ENCODE measurements at regions not wholly inside any gene's neighbourhood (a gene's known extent, or its start where the extent isn't known, plus 50 kb on each side); places are given as distances from the start of the nearest gene placed in this dataset.
A peak's percentile ranks its signal among the peaks of the same experiment; 100 is the strongest.

DNA sequence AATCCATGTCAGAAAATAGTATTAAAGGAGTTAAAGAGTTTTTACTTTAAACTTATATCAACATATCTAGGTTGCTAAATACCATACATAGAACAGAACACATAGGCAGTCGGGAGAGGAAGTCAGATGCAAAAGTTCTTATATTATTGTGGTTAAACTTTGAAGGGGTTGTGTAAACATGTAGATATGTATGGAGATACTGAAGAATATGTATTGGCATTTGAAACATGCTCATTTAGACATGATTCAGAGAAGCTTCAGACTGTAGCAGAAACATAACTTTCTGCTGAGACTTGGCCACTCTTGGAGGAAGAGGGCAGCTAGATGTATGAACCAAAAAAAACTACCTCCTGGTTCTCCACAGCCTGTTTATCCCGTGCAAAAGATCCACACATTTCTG lies 103.5 kb upstream of the FERD3L start:
- H2AFZ ChIP-seq (ENCODE audit: low read depth, low read length) = no peak overlapping the region
- H3K4me1 ChIP-seq (ENCODE audit: insufficient read depth, low read length) = peaks cover 9% of the 10 kb centered on the region
- TF ChIP-seq, protein P1, sequence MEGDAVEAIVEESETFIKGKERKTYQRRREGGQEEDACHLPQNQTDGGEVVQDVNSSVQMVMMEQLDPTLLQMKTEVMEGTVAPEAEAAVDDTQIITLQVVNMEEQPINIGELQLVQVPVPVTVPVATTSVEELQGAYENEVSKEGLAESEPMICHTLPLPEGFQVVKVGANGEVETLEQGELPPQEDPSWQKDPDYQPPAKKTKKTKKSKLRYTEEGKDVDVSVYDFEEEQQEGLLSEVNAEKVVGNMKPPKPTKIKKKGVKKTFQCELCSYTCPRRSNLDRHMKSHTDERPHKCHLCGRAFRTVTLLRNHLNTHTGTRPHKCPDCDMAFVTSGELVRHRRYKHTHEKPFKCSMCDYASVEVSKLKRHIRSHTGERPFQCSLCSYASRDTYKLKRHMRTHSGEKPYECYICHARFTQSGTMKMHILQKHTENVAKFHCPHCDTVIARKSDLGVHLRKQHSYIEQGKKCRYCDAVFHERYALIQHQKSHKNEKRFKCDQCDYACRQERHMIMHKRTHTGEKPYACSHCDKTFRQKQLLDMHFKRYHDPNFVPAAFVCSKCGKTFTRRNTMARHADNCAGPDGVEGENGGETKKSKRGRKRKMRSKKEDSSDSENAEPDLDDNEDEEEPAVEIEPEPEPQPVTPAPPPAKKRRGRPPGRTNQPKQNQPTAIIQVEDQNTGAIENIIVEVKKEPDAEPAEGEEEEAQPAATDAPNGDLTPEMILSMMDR (IDR thresholded peaks at IDR 0.05; ENCODE audit: insufficient read depth, low read depth, low read length) = no peak
- TF ChIP-seq EZH2 (IDR thresholded peaks at IDR 0.05; ENCODE audit: insufficient read depth, low read length) = no peak
- H3K27me3 ChIP-seq (ENCODE audit: insufficient read depth, low read length) = no peaks in the 10 kb centered on the region
- no peak overlapping the region for H3K9ac ChIP-seq (ENCODE audit: low read length)
- H3K4me3 ChIP-seq (ENCODE audit: insufficient read depth, low read depth, low read length) = no peak overlapping the region
- no peak overlapping the region for H3K27ac ChIP-seq (ENCODE audit: low read depth, low read length)
- DNase-seq (ENCODE audit: low read depth) = peak; percentile 41
- H3K4me3 Mint-ChIP-seq (ENCODE audit: unreplicated experiment) = no peak overlapping the region
- FAIRE-seq = peak; percentile 39
- H3K36me3 ChIP-seq (ENCODE audit: insufficient read depth, low read length) = no peaks in the 10 kb centered on the region
- H3K79me2 ChIP-seq (ENCODE audit: insufficient read depth, low read length) = no peaks in the 10 kb centered on the region
- peak overlapping the region; percentile 92 for H3K27ac Mint-ChIP-seq (ENCODE audit: unreplicated experiment)
- H3K36me3 Mint-ChIP-seq (ENCODE audit: low read depth, unreplicated experiment) = peaks cover 3% of the 10 kb centered on the region
- H3K4me2 ChIP-seq (ENCODE audit: low read length) = peak overlapping the region; percentile 47
- H4K20me1 ChIP-seq (ENCODE audit: insufficient read depth, low read length) = no peaks in the 10 kb centered on the region
- H3K9me3 Mint-ChIP-seq (ENCODE audit: unreplicated experiment) = no peaks in the 10 kb centered on the region
- H3K27me3 Mint-ChIP-seq (ENCODE audit: low read depth, unreplicated experiment) = no peaks in the 10 kb centered on the region
- no peaks in the 10 kb centered on the region for H3K9me3 ChIP-seq (ENCODE audit: insufficient read depth, low read depth, low read length)
- H3K4me1 Mint-ChIP-seq (ENCODE audit: low read depth, unreplicated experiment) = peaks cover 18% of the 10 kb centered on the region

DNA sequence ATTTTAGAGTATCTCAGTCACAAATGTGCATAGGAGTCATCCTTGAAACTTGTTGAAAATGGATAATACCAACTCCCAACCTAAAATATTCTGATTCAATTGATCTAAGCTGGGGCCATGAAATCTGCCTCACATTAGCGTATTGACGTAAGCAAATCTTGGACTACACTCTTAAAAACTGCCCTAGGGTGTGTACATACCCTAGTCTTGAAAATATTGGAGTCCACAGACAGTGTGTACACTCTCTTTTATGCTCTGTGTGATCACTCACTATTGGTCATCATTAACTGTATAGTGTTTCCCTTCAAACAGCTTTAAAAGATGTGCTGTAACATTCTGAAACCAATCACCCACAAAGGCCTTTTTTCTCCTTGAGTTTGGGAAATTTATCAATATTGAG lies 102.9 kb upstream of the FERD3L start:
- Histone ChIP-seq H3K79me2 (ENCODE audit: insufficient read depth, low read length) (no peaks in the 10 kb centered on the region), H3K4me1 (ENCODE audit: insufficient read depth, low read length) (peaks cover 9% of the 10 kb centered on the region), H4K20me1 (ENCODE audit: insufficient read depth, low read length) (no peaks in the 10 kb centered on the region), H3K4me3 (ENCODE audit: insufficient read depth, low read depth, low read length) (no peak overlapping the region), H3K9ac (ENCODE audit: low read length) (no peak overlapping the region), H3K27ac (ENCODE audit: low read depth, low read length) (no peak overlapping the region), H3K36me3 (ENCODE audit: insufficient read depth, low read length) (no peaks in the 10 kb centered on the region), H2AFZ (ENCODE audit: low read depth, low read length) (no peak overlapping the region), H3K4me2 (ENCODE audit: low read length) (peak overlapping the region; percentile 47), H3K27me3 (ENCODE audit: insufficient read depth, low read length) (no peaks in the 10 kb centered on the region), H3K9me3 (ENCODE audit: insufficient read depth, low read depth, low read length) (no peaks in the 10 kb centered on the region)
- Mint-ChIP-seq H3K36me3 (ENCODE audit: low read depth, unreplicated experiment) (peaks cover 3% of the 10 kb centered on the region), H3K4me3 (ENCODE audit: unreplicated experiment) (no peak overlapping the region), H3K4me1 (ENCODE audit: low read depth, unreplicated experiment) (peaks cover 18% of the 10 kb centered on the region), H3K27ac (ENCODE audit: unreplicated experiment) (no peak overlapping the region), H3K27me3 (ENCODE audit: low read depth, unreplicated experiment) (no peaks in the 10 kb centered on the region), H3K9me3 (ENCODE audit: unreplicated experiment) (no peaks in the 10 kb centered on the region)
- FAIRE-seq = no peak
- DNase-seq (ENCODE audit: low read depth) = no peak
- TF ChIP-seq, protein P1 (IDR thresholded peaks at IDR 0.05; ENCODE audit: insufficient read depth, low read depth, low read length) = no peak

DNA sequence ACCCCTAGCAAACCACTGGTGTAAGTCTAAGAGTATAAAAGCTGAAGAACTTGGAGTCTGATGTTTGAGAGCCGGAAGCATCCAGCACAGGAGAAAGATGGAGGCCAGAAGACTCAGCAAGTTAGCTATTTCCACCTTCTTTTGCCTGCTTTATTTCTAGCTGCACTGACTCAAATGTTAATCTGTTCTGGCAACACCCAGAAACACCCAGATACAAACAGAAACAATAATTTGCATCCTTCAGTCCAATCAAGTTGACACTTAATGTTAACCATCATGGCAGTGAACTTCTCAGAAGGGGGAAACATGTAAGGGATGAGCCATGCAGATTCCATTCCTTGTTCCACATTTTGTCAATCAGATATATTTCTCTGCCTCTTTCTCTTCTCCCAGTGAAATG lies 101.8 kb upstream of the FERD3L start:
- Histone ChIP-seq H3K27me3 (ENCODE audit: insufficient read depth, low read length) (no peaks in the 10 kb centered on the region), H3K27ac (ENCODE audit: low read depth, low read length) (no peak overlapping the region), H3K79me2 (ENCODE audit: insufficient read depth, low read length) (no peaks in the 10 kb centered on the region), H3K4me3 (ENCODE audit: insufficient read depth, low read depth, low read length) (no peak overlapping the region), H3K4me2 (ENCODE audit: low read length) (no peak overlapping the region), H4K20me1 (ENCODE audit: insufficient read depth, low read length) (no peaks in the 10 kb centered on the region), H3K4me1 (ENCODE audit: insufficient read depth, low read length) (peaks cover 9% of the 10 kb centered on the region), H2AFZ (ENCODE audit: low read depth, low read length) (no peak overlapping the region), H3K36me3 (ENCODE audit: insufficient read depth, low read length) (no peaks in the 10 kb centered on the region), H3K9me3 (ENCODE audit: insufficient read depth, low read depth, low read length) (no peaks in the 10 kb centered on the region), H3K9ac (ENCODE audit: low read length) (no peak overlapping the region)
- H3K27me3 Mint-ChIP-seq (ENCODE audit: low read depth, unreplicated experiment) = no peaks in the 10 kb centered on the region
- H3K27ac Mint-ChIP-seq (ENCODE audit: unreplicated experiment) = no peak overlapping the region
- peaks cover 18% of the 10 kb centered on the region for H3K4me1 Mint-ChIP-seq (ENCODE audit: low read depth, unreplicated experiment)
- TF ChIP-seq EZH2 (IDR thresholded peaks at IDR 0.05; ENCODE audit: insufficient read depth, low read length) = no peak
- TF ChIP-seq, protein P1 (IDR thresholded peaks at IDR 0.05; ENCODE audit: insufficient read depth, low read depth, low read length) = no peak
- FAIRE-seq (no peak), DNase-seq (ENCODE audit: low read depth) (no peak)
- no peak overlapping the region for H3K4me3 Mint-ChIP-seq (ENCODE audit: unreplicated experiment)
- no peaks in the 10 kb centered on the region for H3K9me3 Mint-ChIP-seq (ENCODE audit: unreplicated experiment)
- H3K36me3 Mint-ChIP-seq (ENCODE audit: low read depth, unreplicated experiment) = peaks cover 3% of the 10 kb centered on the region
